Mesenchymal stem cell (in vitro differentiated cells and primary cell): ENCODE measurements at regions not wholly inside any gene's neighbourhood (a gene's known extent, or its start where the extent isn't known, plus 50 kb on each side); places are given as distances from the start of the nearest gene placed in this dataset.

Source experiments
- DNase-seq: peaks from one replicate; pipeline ENCODE4 v3.0.0-alpha.2; 2013
- H2AFZ ChIP-seq: one replicate; pipeline ENCODE4 v1.6.1; 2013; ENCODE audit warnings: low read depth, mild to moderate bottlenecking, control low read depth, inconsistent platforms, low read length, moderate library complexity
- H2AK5ac ChIP-seq: 2 replicates; pipeline ENCODE4 v1.6.1; 2013; ENCODE audit warnings: low read length, moderate library complexity, mild to moderate bottlenecking, inconsistent platforms; ENCODE audit not compliant: severe bottlenecking
- H2BK120ac ChIP-seq: one replicate; pipeline ENCODE4 v1.6.1; 2013; ENCODE audit warnings: low read depth, mild to moderate bottlenecking, inconsistent platforms, low read length, moderate library complexity
- H2BK12ac ChIP-seq, 2 experiments: one replicate each; pipeline ENCODE4 v1.6.1; 2013; ENCODE audit warnings: inconsistent platforms in 2 of 2, low read length in 2 of 2, mild to moderate bottlenecking in 2 of 2, moderate library complexity in 2 of 2, control low read depth in 1 of 2
- H2BK15ac ChIP-seq: one replicate; pipeline ENCODE4 v1.6.1; 2013; ENCODE audit warnings: mild to moderate bottlenecking, low read depth, inconsistent platforms; ENCODE audit not compliant: poor library complexity, severe bottlenecking
- H2BK5ac ChIP-seq: 2 replicates; pipeline ENCODE4 v1.6.1; 2013; ENCODE audit warnings: low read depth, mild to moderate bottlenecking, low read length, control low read depth, inconsistent platforms; ENCODE audit not compliant: poor library complexity, severe bottlenecking
- H3K14ac ChIP-seq, 2 experiments: one replicate each; pipeline ENCODE4 v1.6.1; 2013; ENCODE audit warnings: inconsistent platforms in 2 of 2, low read length in 2 of 2, control low read depth in 1 of 2, mild to moderate bottlenecking in 1 of 2, moderate library complexity in 1 of 2
- H3K18ac ChIP-seq, 2 experiments: one replicate each; pipeline ENCODE4 v1.6.1; 2013; ENCODE audit warnings: inconsistent platforms in 2 of 2, low read length in 2 of 2, control low read depth in 1 of 2, low read depth in 1 of 2, mild to moderate bottlenecking in 1 of 2
- H3K23ac ChIP-seq, 2 experiments: one replicate each; pipeline ENCODE4 v1.6.1; 2013; ENCODE audit warnings: inconsistent platforms in 2 of 2, low read length in 2 of 2, mild to moderate bottlenecking in 2 of 2, moderate library complexity in 2 of 2, control low read depth in 1 of 2
- H3K27ac ChIP-seq: 2 replicates; pipeline ENCODE4 v1.5.1; 2013; ENCODE audit warnings: mild to moderate bottlenecking, moderate library complexity, low read length, control low read depth, inconsistent platforms; ENCODE audit not compliant: poor library complexity, severe bottlenecking
- H3K27me3 ChIP-seq, 2 experiments: 2 replicates each; pipeline versions ENCODE4 v1.6.1 to v1.7.0; 2013; ENCODE audit warnings: low read length in 2 of 2, mild to moderate bottlenecking in 2 of 2, moderate library complexity in 2 of 2, control low read depth in 1 of 2, inconsistent platforms in 1 of 2; ENCODE audit not compliant: control insufficient read depth in 1 of 2, insufficient read depth in 1 of 2
- H3K36me3 ChIP-seq, 2 experiments: 2 replicates each; pipeline versions ENCODE4 v1.6.1 to v1.7.0; 2013; ENCODE audit warnings: low read length in 2 of 2, control low read depth in 1 of 2, inconsistent platforms in 1 of 2, low read depth in 1 of 2, mild to moderate bottlenecking in 1 of 2; ENCODE audit not compliant: insufficient read depth in 2 of 2, control insufficient read depth in 1 of 2
- H3K4ac ChIP-seq, 2 experiments: one replicate each; pipeline ENCODE4 v1.6.1; 2013; ENCODE audit warnings: inconsistent platforms in 2 of 2, low read length in 2 of 2, mild to moderate bottlenecking in 2 of 2, moderate library complexity in 2 of 2, control low read depth in 1 of 2, low read depth in 1 of 2
- H3K4me1 ChIP-seq: 2 replicates; pipeline ENCODE4 v1.6.1; 2013; ENCODE audit warnings: low read depth, low read length, control low read depth; ENCODE audit not compliant: control insufficient read depth, insufficient read depth
- H3K4me2 ChIP-seq: 2 replicates; pipeline ENCODE4 v1.6.1; 2013; ENCODE audit warnings: low read length, mild to moderate bottlenecking, inconsistent platforms; ENCODE audit not compliant: poor library complexity, severe bottlenecking
- H3K4me3 ChIP-seq, 2 experiments: 2 replicates each; pipeline versions ENCODE4 v1.5.1 to v1.7.0; 2013; ENCODE audit warnings: low read length in 2 of 2, mild to moderate bottlenecking in 2 of 2, control low read depth in 1 of 2, low read depth in 1 of 2; ENCODE audit not compliant: insufficient read depth in 1 of 2
- H3K79me1 ChIP-seq: replicated peaks from 2 replicates; pipeline ENCODE4 v1.6.1; 2013; ENCODE audit warnings: mild to moderate bottlenecking, control low read depth, low read length, inconsistent platforms; ENCODE audit not compliant: poor library complexity, severe bottlenecking
- H3K9ac ChIP-seq: 2 replicates; pipeline ENCODE4 v1.7.0; 2013; ENCODE audit warnings: mild to moderate bottlenecking, low read length, moderate library complexity
- H3K9me3 ChIP-seq: 2 replicates; pipeline ENCODE4 v1.7.0; 2013; ENCODE audit warnings: mild to moderate bottlenecking, low read length; ENCODE audit not compliant: control insufficient read depth
- H4K8ac ChIP-seq: one replicate; pipeline ENCODE4 v1.6.1; 2013; ENCODE audit warnings: inconsistent platforms, mild to moderate bottlenecking, low read length, moderate library complexity
- H4K91ac ChIP-seq: one replicate; pipeline ENCODE4 v1.6.1; 2013; ENCODE audit warnings: mild to moderate bottlenecking, low read length, inconsistent platforms
- WGBS: methylation state at CpG from one replicate; pipeline ENCODE4 v1.1.7; 2013; ENCODE audit warnings: mixed read lengths; 5-methylcytosine and 5-hydroxymethylcytosine counted together

DNA sequence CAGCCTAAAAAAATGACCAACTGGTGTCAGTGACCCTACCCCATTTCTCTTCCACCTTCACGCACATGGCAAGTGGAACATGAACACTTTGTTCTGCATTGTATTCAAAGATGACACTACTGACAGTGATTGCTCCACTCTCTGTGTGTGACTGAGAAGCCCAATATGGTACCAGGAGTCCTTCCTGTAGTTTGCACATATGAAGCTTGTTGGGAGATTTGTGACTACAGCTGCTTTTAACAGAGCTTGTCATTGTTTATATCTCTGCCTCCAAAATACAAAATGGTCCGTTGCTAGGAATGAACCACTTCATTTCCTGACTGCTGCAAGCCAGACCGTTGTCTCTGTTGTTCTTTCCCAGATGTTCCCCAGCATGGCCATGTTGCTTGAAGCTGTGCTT, 140.3 kb upstream of the TCF21 start:
- Histone ChIP-seq H3K18ac (no peak overlapping the region), H3K4me1 (no peaks in the 10 kb centered on the region), H3K9ac (no peak overlapping the region), H2AK5ac (no peak overlapping the region), H3K23ac (no peak overlapping the region), H3K4ac (no peak overlapping the region), H3K9me3 (no peaks in the 10 kb centered on the region), H3K4me3 (no peak overlapping the region), H4K8ac (no peak overlapping the region), H2BK15ac (no peak overlapping the region), H2BK5ac (no peak overlapping the region), H3K27ac (no peak overlapping the region), H3K14ac (no peak overlapping the region), H3K4me2 (no peak overlapping the region), H2BK12ac (no peak overlapping the region), H2AFZ (no peak overlapping the region), H4K91ac (no peak overlapping the region), H3K36me3 (no peaks in the 10 kb centered on the region), H3K27me3 (no peaks in the 10 kb centered on the region), H3K79me1 (no peaks in the 10 kb centered on the region), H2BK120ac (no peak overlapping the region)
- 35% methylated on average over 3 of the region's 3 CpGs for WGBS
- DNase-seq = peak; percentile 69

GRCh38 chr6:133749427-133749826, 139.5 kb upstream of the TCF21 start:
- Histone ChIP-seq H4K8ac (no peak overlapping the region), H3K4ac (no peak overlapping the region), H3K4me3 (no peak overlapping the region), H2BK5ac (no peak overlapping the region), H4K91ac (no peak overlapping the region), H3K79me1 (no peaks in the 10 kb centered on the region), H2BK15ac (no peak overlapping the region), H2AK5ac (no peak overlapping the region), H2BK120ac (no peak overlapping the region), H3K14ac (no peak overlapping the region), H3K4me1 (no peaks in the 10 kb centered on the region), H3K9ac (no peak overlapping the region), H3K27ac (no peak overlapping the region), H3K18ac (no peak overlapping the region), H3K27me3 (no peaks in the 10 kb centered on the region), H2BK12ac (no peak overlapping the region), H3K23ac (no peak overlapping the region), H3K36me3 (no peaks in the 10 kb centered on the region), H3K4me2 (no peak overlapping the region), H2AFZ (no peak overlapping the region), H3K9me3 (no peaks in the 10 kb centered on the region)
- 98% methylated on average over 5 of the region's 5 CpGs for WGBS
- DNase-seq = no peak

GRCh38 chr6:133752129-133752528, 136.8 kb upstream of the TCF21 start:
- Histone ChIP-seq H2BK120ac (no peak overlapping the region), H3K4me2 (no peak overlapping the region), H3K18ac (no peak overlapping the region), H3K36me3 (no peaks in the 10 kb centered on the region), H3K27me3 (no peaks in the 10 kb centered on the region), H2BK12ac (no peak overlapping the region), H3K9me3 (no peaks in the 10 kb centered on the region), H3K4me3 (no peak overlapping the region), H3K4ac (no peak overlapping the region), H4K91ac (no peak overlapping the region), H2AK5ac (no peak overlapping the region), H3K23ac (no peak overlapping the region), H3K4me1 (no peaks in the 10 kb centered on the region), H2AFZ (no peak overlapping the region), H3K9ac (peak overlapping the region; percentile 17), H2BK15ac (no peak overlapping the region), H2BK5ac (no peak overlapping the region), H4K8ac (no peak overlapping the region), H3K27ac (no peak overlapping the region), H3K79me1 (no peaks in the 10 kb centered on the region), H3K14ac (no peak overlapping the region)
- 81% methylated on average over 3 of the region's 3 CpGs for WGBS
- no peak for DNase-seq

- H3K18ac ChIP-seq = no peak overlapping the region
These were observed 135.2 kb upstream of the TCF21 start for GRCh38 chr6:133753756-133754155.

More at GRCh38 chr6:133753756-133754155, 135.2 kb upstream of the TCF21 start:
- Histone ChIP-seq H2AK5ac (no peak overlapping the region), H2AFZ (no peak overlapping the region), H3K14ac (no peak overlapping the region), H3K4me2 (no peak overlapping the region), H3K9ac (no peak overlapping the region), H3K4me1 (no peaks in the 10 kb centered on the region), H3K36me3 (no peaks in the 10 kb centered on the region), H3K27me3 (no peaks in the 10 kb centered on the region), H2BK12ac (no peak overlapping the region), H3K79me1 (no peaks in the 10 kb centered on the region), H2BK120ac (no peak overlapping the region), H4K91ac (no peak overlapping the region), H4K8ac (no peak overlapping the region), H3K4ac (no peak overlapping the region), H2BK15ac (no peak overlapping the region), H3K23ac (no peak overlapping the region), H3K4me3 (no peak overlapping the region), H3K27ac (no peak overlapping the region), H2BK5ac (no peak overlapping the region), H3K9me3 (no peaks in the 10 kb centered on the region)
- DNase-seq = no peak
